GM23248 (cell line): ENCODE measurements at regions not wholly inside any gene's neighbourhood (a gene's known extent, or its start where the extent isn't known, plus 50 kb on each side); places are given as distances from the start of the nearest gene placed in this dataset.

Source experiments
- DNase-seq: peaks from one replicate; pipeline ENCODE4 v3.0.0-alpha.2; 2015
- H2AFZ ChIP-seq: fragments of 200-600 bp; sonication (generic); 2 replicates; pipeline ENCODE4 v1.6.1; 2016; ENCODE audit warnings: antibody characterized with exemption
- H3F3A ChIP-seq: fragments of 200-600 bp; sonication (generic); 2 replicates; pipeline ENCODE4 v1.6.1; 2016; ENCODE audit warnings: mild to moderate bottlenecking, antibody characterized with exemption, mixed run types; ENCODE audit not compliant: insufficient read depth
- H3K27ac ChIP-seq: fragments of 200-600 bp; sonication (generic); 2 replicates; pipeline ENCODE4 v1.5.1; 2016; ENCODE audit warnings: mild to moderate bottlenecking
- H3K27me3 ChIP-seq: fragments of 200-600 bp; sonication (generic); replicated peaks from 2 replicates; pipeline ENCODE4 v1.6.1; 2016; ENCODE audit warnings: mild to moderate bottlenecking; ENCODE audit not compliant: insufficient read depth
- H3K36me3 ChIP-seq: fragments of 200-600 bp; sonication (generic); 2 replicates; pipeline ENCODE4 v1.6.1; 2016; ENCODE audit warnings: low read depth, mild to moderate bottlenecking
- H3K4me1 ChIP-seq: fragments of 200-600 bp; sonication (generic); 2 replicates; pipeline ENCODE4 v1.6.1; 2016; ENCODE audit warnings: mild to moderate bottlenecking; ENCODE audit not compliant: insufficient read depth
- H3K4me2 ChIP-seq: fragments of 200-600 bp; sonication (generic); one replicate; pipeline ENCODE4 v1.6.1; 2016; ENCODE audit warnings: mild to moderate bottlenecking; ENCODE audit not compliant: unreplicated experiment
- H3K4me3 ChIP-seq: fragments of 200-600 bp; sonication (generic); 2 replicates; pipeline ENCODE4 v1.5.1; 2016; ENCODE audit warnings: mild to moderate bottlenecking
- H3K79me2 ChIP-seq: fragments of 200-600 bp; sonication (generic); 2 replicates; pipeline ENCODE4 v1.6.1; 2016; ENCODE audit warnings: mild to moderate bottlenecking; ENCODE audit not compliant: insufficient read depth
- H3K9ac ChIP-seq: fragments of 200-600 bp; sonication (generic); 2 replicates; pipeline ENCODE4 v1.6.1; 2016; ENCODE audit warnings: mild to moderate bottlenecking
- H3K9me2 ChIP-seq: fragments of 200-600 bp; sonication (generic); 2 replicates; pipeline ENCODE4 v1.6.1; 2016; ENCODE audit warnings: mixed run types, mild to moderate bottlenecking, moderate library complexity; ENCODE audit not compliant: insufficient read depth
- H3K9me3 ChIP-seq: fragments of 200-600 bp; sonication (generic); one replicate; pipeline ENCODE4 v1.6.1; 2017; ENCODE audit warnings: low read depth
- H4K20me1 ChIP-seq: fragments of 200-600 bp; sonication (generic); 2 replicates; pipeline ENCODE4 v1.6.0; 2016; ENCODE audit not compliant: insufficient read depth
- EZH2 ChIP-seq: fragments of 200-600 bp; sonication (generic); IDR thresholded peaks from 2 replicates; pipeline ENCODE4 v1.6.1; 2018; ENCODE audit warnings: antibody characterized with exemption, mild to moderate bottlenecking; ENCODE audit not compliant: insufficient read depth, poor library complexity, severe bottlenecking
- EZH2phosphoT487 ChIP-seq: fragments of 200-600 bp; sonication (generic); IDR thresholded peaks from 2 replicates; pipeline ENCODE4 v1.6.1; 2018; ENCODE audit warnings: antibody characterized with exemption, moderate library complexity, mild to moderate bottlenecking, low read depth; ENCODE audit not compliant: insufficient read depth
- WGBS, 2 experiments: methylation state at CpG; one replicate each; pipeline ENCODE4 v1.1.6; 2015 to 2017; ENCODE audit warnings: low lambda C conversion rate in 2 of 2, low coverage in 1 of 2; ENCODE audit errors: missing lambda C conversion rate in 2 of 2; 5-methylcytosine and 5-hydroxymethylcytosine counted together
- in situ Hi-C: fragments of 300-500 bp; cut with MboI; formaldehyde crosslinking; loops from 2 replicates; pipeline ENCODE4 v1.15.0; 2020

DNA sequence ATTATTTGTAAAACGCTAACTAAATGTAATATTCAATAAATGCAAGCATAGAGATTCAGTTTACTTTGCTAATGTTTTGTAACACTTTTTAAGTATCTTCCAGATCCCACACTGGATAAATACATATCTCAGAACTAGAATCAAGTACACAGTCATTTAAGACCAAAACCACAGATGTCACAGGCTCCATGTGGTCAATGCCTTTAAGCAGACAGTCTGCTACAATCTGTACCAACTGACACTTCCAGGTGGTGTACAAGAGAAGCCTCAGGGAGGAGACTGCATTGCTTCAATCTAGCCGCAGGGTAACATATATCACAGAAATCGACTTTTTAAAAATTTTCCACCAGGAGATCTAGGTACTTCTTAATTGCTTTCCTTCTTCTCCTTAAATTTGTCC lies 229.6 kb upstream of the DIAPH2 start:
- 88 to 96% methylated on average over 3 of the region's 3 CpGs for WGBS, 2 experiments
- H3K4me2 ChIP-seq: no peak overlapping the region
- H3F3A ChIP-seq: no peaks in the 10 kb centered on the region
- H3K9me2 ChIP-seq: no peaks in the 10 kb centered on the region
- H3K36me3 ChIP-seq: no peaks in the 10 kb centered on the region
- H3K27ac ChIP-seq: no peak overlapping the region
- no peak for TF ChIP-seq EZH2phosphoT487
- TF ChIP-seq EZH2: no peak
- no peak overlapping the region for H2AFZ ChIP-seq
- no peaks in the 10 kb centered on the region for H3K4me1 ChIP-seq
- no peak overlapping the region for H3K9ac ChIP-seq
- H3K9me3 ChIP-seq: no peaks in the 10 kb centered on the region
- H4K20me1 ChIP-seq: no peaks in the 10 kb centered on the region
- no peak for DNase-seq
- no peaks in the 10 kb centered on the region for H3K79me2 ChIP-seq
- no peak overlapping the region for H3K4me3 ChIP-seq
- in situ Hi-C loops: no loop called here
- no peaks in the 10 kb centered on the region for H3K27me3 ChIP-seq

DNA sequence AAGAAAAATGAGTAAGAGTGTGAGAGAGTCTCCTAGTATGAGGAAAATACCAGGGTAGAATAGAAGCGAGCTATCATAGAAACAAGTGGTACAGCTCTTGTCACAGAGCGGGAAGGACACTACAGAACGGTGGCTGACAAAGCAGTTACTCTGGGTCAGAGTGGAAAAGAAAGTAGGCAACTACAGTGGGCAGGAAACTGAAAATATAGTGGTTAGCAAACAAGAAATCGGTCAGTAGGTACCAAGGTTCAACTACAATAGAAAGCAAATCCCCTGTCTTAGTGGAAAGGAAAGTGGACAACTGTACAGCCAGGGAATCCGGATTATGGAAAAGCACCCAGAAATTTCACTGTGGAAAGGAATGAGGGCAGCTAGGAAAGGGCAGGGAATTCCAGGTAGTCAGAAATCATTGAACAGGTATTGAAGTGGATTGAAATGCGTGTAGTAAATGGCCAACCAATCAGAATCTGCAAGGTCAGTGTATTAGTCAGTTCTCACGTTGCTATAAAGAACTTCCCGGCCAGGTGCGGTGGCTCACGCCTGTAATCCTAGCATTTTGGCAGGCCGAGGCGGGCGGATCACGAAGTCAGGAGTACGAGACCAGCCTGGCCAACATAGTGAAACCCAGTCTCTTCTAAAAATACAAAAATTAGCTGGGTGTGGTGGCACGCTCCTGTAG lies 219.6 kb upstream of the DIAPH2 start:
- H3K9me2 ChIP-seq: no peaks in the 10 kb centered on the region
- no peak for TF ChIP-seq EZH2phosphoT487
- TF ChIP-seq EZH2: no peak
- WGBS, 2 experiments: 85 to 88% methylated on average over 13 to 16 of the region's 16 CpGs

DNA sequence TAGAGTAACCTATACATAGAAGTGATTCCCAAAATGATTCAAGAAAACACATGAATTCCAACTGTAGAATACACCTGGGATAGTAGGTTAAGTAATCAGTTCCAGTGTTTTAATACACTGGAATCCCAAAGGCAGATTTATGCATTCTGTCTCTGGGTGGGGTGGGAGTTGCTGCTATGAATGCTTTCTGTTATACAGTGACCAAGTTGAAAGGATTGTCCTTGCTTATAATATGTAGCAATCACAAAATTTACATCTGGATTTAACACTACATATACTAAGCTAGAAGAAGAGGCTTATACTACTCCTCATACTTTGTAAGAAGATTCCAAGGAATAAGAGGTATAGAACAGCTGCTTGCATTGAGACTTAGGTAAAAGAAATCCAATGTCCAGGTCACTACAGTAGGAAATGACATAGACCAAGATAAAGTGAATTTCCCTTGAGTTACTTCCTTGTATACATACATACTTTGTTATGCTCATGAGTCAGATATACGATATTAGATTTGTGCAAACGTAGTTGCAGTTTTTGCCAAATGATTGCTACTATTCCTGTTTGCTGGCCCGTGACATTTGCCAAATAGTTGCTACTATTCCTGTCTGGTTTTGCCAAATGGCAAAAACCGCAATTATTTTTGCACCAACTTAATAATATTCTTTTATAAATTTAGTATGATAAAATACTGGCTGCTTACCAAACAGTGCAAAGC lies 210.5 kb upstream of the DIAPH2 start:
- Histone ChIP-seq H3K36me3 (no peaks in the 10 kb centered on the region), H3K79me2 (no peaks in the 10 kb centered on the region), H3F3A (no peaks in the 10 kb centered on the region), H3K9me2 (no peaks in the 10 kb centered on the region), H3K27ac (no peak overlapping the region), H3K4me1 (no peaks in the 10 kb centered on the region; the same call in 1 of the 2 replicates), H3K4me3 (no peak overlapping the region), H3K9ac (no peak overlapping the region), H3K27me3 (no peaks in the 10 kb centered on the region), H4K20me1 (no peaks in the 10 kb centered on the region), H2AFZ (no peak overlapping the region), H3K9me3 (no peaks in the 10 kb centered on the region), H3K4me2 (no peak overlapping the region)
- 81 to 88% methylated on average over 4 of the region's 4 CpGs for WGBS, 2 experiments
- DNase-seq: no peak
- TF ChIP-seq EZH2 (no peak), EZH2phosphoT487 (no peak)
- in situ Hi-C loops: no loop called here

More for the DNA sequence above, 219.6 kb upstream of the DIAPH2 start:
- in situ Hi-C loops: no loop called here
- H3K27ac ChIP-seq: no peak overlapping the region
- no peaks in the 10 kb centered on the region for H3K27me3 ChIP-seq
- no peaks in the 10 kb centered on the region for H3K79me2 ChIP-seq
- DNase-seq: no peak
- H3K4me3 ChIP-seq: no peak overlapping the region
- H3K36me3 ChIP-seq: no peaks in the 10 kb centered on the region
- no peak overlapping the region for H3K4me2 ChIP-seq
- H3K9me3 ChIP-seq: no peaks in the 10 kb centered on the region
- H4K20me1 ChIP-seq: no peaks in the 10 kb centered on the region
- H3K9ac ChIP-seq: no peak overlapping the region
- no peaks in the 10 kb centered on the region for H3F3A ChIP-seq
- H2AFZ ChIP-seq: no peak overlapping the region
- H3K4me1 ChIP-seq: no peaks in the 10 kb centered on the region

- Histone ChIP-seq H3K9me2 (no peaks in the 10 kb centered on the region), H3K27me3 (no peaks in the 10 kb centered on the region), H3K4me3 (no peak overlapping the region), H3K9me3 (no peaks in the 10 kb centered on the region), H3K27ac (no peak overlapping the region), H2AFZ (no peak overlapping the region), H3K4me2 (no peak overlapping the region), H3K4me1 (no peaks in the 10 kb centered on the region; the same call in none of the 2 replicates), H4K20me1 (no peaks in the 10 kb centered on the region), H3K36me3 (no peaks in the 10 kb centered on the region), H3K9ac (no peak overlapping the region), H3K79me2 (no peaks in the 10 kb centered on the region), H3F3A (no peaks in the 10 kb centered on the region)
- no peak for DNase-seq
- in situ Hi-C loops: no loop called here
- WGBS, 2 experiments: 88 to 100% methylated on average over 1 of the region's 1 CpG
- TF ChIP-seq EZH2 (no peak), EZH2phosphoT487 (no peak)
These were observed 209.9 kb upstream of the DIAPH2 start for GRCh38 chrX:96474741-96475125.
